NCI-H69 (cell line): ENCODE measurements at regions not wholly inside any gene's neighbourhood (a gene's known extent, or its start where the extent isn't known, plus 50 kb on each side); places are given as distances from the start of the nearest gene placed in this dataset.

Experiments used
- DNase-seq: peaks from one replicate; lab custom pipeline; 2025; lab: John Stamatoyannopoulos, UW

GRCh38 chr6:17226786-17227233, 54.4 kb upstream of the RBM24 start:
- peak; percentile 26 for DNase-seq

- DNase-seq = no peak
These were observed 53.8 kb upstream of the RBM24 start for GRCh38 chr6:17227403-17227802.
